ENCODE measurements at regions not wholly inside any gene's neighbourhood (a gene's known extent, or its start where the extent isn't known, plus 50 kb on each side); places are given as distances from the start of the nearest gene placed in this dataset.

GRCh38 chr2:78293768-78294167 lies 731.7 kb upstream of the REG3G start:
- no peak for TF ChIP-seq POLR2A (IDR thresholded peaks at IDR 0.05; ENCODE audit: extremely low read depth, insufficient read length)
- TF ChIP-seq, protein P1, sequence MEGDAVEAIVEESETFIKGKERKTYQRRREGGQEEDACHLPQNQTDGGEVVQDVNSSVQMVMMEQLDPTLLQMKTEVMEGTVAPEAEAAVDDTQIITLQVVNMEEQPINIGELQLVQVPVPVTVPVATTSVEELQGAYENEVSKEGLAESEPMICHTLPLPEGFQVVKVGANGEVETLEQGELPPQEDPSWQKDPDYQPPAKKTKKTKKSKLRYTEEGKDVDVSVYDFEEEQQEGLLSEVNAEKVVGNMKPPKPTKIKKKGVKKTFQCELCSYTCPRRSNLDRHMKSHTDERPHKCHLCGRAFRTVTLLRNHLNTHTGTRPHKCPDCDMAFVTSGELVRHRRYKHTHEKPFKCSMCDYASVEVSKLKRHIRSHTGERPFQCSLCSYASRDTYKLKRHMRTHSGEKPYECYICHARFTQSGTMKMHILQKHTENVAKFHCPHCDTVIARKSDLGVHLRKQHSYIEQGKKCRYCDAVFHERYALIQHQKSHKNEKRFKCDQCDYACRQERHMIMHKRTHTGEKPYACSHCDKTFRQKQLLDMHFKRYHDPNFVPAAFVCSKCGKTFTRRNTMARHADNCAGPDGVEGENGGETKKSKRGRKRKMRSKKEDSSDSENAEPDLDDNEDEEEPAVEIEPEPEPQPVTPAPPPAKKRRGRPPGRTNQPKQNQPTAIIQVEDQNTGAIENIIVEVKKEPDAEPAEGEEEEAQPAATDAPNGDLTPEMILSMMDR (IDR thresholded peaks at IDR 0.05; ENCODE audit: low read depth, low read length): no peak
- TF ChIP-seq, protein P2, sequence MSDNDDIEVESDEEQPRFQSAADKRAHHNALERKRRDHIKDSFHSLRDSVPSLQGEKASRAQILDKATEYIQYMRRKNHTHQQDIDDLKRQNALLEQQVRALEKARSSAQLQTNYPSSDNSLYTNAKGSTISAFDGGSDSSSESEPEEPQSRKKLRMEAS (IDR thresholded peaks at IDR 0.05; ENCODE audit: low read depth, low read length): no peak

Measured in NB4 (cell line).